ENCODE measurements at regions not wholly inside any gene's neighbourhood (a gene's known extent, or its start where the extent isn't known, plus 50 kb on each side); places are given as distances from the start of the nearest gene placed in this dataset.

- TF ChIP-seq BCLAF1 (IDR thresholded peaks at IDR 0.05; ENCODE audit: borderline replicate concordance in 1 of 2, control insufficient read depth in 1 of 2, low read depth in 2 of 2, low read length in 1 of 2) = no peak
- TF ChIP-seq, protein P1, sequence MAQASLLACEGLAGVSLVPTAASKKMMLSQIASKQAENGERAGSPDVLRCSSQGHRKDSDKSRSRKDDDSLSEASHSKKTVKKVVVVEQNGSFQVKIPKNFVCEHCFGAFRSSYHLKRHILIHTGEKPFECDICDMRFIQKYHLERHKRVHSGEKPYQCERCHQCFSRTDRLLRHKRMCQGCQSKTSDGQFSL (CRISPR knock-in tag; IDR thresholded peaks at IDR 0.05) = no peak
- TF ChIP-seq, protein P1 (tag; IDR thresholded peaks at IDR 0.05) = no peak
- TF ChIP-seq JUNB (CRISPR knock-in tag; conservative IDR thresholded peaks at IDR 0.05) = no peak
- no peak for TF ChIP-seq DDX20 (tag; IDR thresholded peaks at IDR 0.05; ENCODE audit: low read depth)
- no peak for TF ChIP-seq HEY1 (CRISPR knock-in tag; IDR thresholded peaks at IDR 0.05; ENCODE audit: borderline replicate concordance)
- TF ChIP-seq NR2C1 (IDR thresholded peaks at IDR 0.05) = no peak
- TF ChIP-seq NR2C1 (tag; IDR thresholded peaks at IDR 0.05) = no peak
- TF ChIP-seq PTTG1 (tag; IDR thresholded peaks at IDR 0.05; ENCODE audit: low read depth) = no peak
- TF ChIP-seq ZNF124 (CRISPR knock-in tag; IDR thresholded peaks at IDR 0.05) = no peak
- no peak for TF ChIP-seq POLR2B (IDR thresholded peaks at IDR 0.05; ENCODE audit: low read depth, partially characterized antibody)
- TF ChIP-seq ZNF785 (CRISPR knock-in tag; IDR thresholded peaks at IDR 0.05) = no peak
- TF ChIP-seq MYC (IDR thresholded peaks at IDR 0.05; ENCODE audit: low read depth, low read length) = no peak
- TF ChIP-seq MYC (CRISPR knock-in tag; IDR thresholded peaks at IDR 0.05; ENCODE audit: borderline replicate concordance, low read depth) = no peak
Observed at GRCh38 chr9:16258191-16258590, 612.3 kb downstream of the BNC2 start (continued).

All from K562 (cell line).